NCI-H524 (cell line): ENCODE measurements at regions not wholly inside any gene's neighbourhood (a gene's known extent, or its start where the extent isn't known, plus 50 kb on each side); places are given as distances from the start of the nearest gene placed in this dataset.

Source experiments
- DNase-seq, 2 experiments: peaks; one replicate each; lab custom pipeline; 2025; lab: John Stamatoyannopoulos, UW

DNA sequence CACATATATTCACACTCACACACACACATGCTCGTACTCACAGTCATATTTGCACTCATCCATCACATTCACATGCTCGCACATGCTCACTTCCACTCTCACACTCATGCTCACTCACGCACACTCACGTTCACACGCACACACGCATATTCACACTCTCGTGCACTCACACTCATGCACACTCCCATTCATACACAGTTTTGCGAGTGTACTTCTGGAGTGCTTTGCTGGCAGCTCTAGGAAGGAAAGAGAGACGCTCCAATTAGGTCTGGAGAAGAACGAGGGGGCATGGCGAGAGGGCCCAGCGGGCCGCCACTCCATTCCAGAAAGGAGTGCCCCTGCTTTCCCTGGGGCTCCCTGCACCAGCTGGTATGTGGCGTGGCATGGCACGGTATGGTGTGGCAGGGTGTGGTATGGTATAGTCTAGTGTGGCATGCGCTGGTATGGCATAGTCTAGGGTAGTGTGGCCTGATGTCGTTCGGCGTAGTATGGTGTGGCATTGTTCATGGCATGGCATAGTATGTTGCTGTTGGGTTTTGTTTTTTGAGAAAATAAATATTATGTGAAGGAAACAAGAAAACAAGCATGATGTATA lies 216.8 kb upstream of the CDYL start:
- no peak for DNase-seq

DNA sequence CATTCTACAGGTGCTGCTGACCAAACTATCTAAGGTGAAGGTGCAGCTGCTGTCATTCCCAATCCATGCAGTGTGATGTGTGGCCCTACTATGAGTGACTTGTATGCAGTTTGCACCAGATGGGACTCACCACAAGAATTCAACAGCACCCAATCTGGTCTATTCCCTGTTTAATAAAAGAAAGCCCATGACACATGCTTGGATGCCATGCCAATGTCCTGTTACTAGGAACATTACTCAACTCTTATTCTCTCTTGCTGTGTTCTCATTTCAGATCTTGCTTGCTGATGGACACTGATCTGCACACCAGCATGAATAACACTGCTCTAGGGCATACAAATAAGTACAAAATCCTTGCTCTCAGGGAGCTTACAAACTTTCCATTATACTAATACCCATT lies 221.6 kb upstream of the CDYL start:
- no peak for DNase-seq

DNA sequence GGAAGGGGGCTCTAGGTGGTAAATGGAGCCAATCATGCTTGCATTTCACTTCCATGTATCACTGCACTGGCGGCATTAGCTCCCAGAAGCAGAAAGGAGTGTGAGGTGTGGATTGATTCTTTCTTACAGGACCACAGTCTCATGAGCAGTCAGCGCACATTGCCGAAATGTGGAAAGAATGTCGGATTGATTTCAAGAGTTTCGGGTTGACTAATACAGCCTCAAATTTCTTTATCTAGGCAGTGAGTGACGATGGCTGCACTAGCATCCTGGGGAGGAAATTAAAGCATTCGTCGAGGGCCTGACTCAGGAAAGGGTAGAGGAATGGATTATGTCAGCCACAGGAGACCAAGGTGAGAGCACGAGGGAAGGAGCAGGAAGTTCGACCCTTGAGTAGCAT lies 222.8 kb upstream of the CDYL start:
- DNase-seq: no peak

DNA sequence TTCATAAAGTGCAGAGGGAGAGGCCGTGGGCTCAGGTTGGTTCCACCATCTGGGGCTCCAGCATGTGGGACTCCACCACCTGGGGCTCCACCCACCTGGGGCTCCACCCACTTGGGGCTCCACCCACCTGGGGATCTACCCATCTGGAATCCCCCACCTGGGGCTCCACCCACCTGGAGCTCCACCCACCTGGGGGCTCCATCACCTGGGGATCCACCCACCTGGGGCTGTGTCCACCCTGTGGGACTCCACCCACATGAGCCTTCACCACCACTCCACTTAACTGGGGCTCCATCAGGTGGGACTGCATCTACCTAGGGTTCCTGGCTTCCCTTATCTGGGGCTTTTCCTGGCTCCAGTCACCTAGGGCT lies 226.0 kb upstream of the CDYL start:
- no peak for DNase-seq

DNA sequence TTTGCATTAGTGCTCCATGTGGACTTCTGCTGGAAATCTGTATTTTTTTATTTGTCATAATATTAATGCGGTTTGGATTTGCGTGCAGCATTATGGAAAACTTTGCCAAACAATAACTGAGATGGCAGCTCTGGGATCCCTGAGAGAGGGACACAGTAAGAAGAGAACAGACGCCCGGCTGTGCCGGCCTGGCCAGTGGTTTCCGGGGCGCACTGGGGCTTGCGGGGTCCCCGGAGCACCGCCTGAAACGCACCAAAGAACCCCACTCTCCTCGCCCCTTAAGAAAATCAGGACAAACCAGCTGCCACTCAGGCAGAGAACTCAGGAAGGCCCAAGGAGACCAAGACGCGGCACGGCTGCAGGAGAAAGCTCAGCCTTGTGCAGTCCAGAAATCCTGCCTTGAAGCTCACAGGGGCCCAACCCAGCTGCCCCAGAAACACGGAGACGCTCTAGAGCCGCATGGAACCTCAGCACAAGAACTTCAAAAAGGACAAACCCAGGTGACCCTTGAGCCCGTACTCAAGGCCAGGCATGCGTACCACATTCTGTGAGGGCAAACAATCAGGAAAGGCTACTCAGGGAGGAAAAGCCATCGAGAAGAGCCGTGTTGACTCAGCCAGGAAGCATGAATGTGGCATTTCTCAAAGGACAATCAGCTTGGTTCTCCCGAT lies 226.5 kb upstream of the CDYL start:
- no peak for DNase-seq

DNA sequence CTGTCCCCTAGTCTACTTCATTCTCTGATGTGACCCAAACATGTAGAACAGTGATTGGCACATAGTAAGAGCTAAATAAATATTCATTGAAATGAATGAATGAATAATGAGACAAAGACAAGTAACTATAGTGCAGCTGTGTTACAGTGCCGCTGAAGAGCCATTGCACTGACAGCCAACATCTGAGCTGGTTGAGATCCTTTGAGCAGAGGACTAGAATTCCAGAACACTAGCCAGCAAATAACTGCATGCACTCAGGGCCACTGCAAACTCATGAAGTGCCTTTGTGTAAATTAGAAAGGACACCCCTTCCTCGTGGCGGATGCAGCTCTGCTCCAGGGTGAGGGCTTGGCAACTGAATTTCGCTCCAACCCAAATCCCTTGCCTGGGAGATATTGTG lies 230.3 kb upstream of the CDYL start:
- no peak for DNase-seq

DNA sequence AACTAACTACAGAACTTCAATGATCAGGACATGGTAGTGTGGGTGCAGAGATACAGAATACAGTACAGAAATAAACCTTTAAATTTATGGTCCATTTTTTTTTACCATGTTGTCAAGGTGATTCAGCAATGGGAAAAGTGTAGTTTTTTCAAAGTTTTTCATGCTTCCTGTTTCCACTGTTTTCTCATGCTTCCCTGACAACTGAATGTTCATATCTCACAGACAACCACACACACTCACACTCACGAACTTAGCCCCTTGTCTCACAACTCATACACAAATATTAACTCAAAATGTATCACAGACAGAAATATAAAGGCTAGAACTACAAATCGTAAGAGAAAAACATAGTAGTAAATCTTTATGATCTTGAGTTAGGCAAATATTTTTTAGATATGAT lies 232.6 kb upstream of the CDYL start:
- no peak for DNase-seq

DNA sequence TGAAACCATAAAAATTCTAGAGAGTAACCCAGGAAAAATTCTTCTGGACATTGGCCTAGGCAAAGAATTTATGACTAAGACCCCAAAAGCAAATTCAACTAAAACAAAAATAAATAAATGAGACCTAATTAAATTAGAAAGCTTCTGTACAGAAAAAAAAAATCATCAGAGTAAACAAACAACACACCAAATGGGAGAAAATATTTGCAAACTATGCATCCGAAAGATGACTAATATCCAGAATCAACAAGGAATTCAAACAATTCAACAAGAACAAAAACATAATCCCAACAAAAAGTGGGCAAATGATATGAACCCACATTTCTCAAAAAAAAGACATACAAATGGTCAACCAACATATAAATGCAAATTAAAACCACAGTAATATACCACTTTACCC lies 242.6 kb upstream of the CDYL start:
- DNase-seq: no peak

DNA sequence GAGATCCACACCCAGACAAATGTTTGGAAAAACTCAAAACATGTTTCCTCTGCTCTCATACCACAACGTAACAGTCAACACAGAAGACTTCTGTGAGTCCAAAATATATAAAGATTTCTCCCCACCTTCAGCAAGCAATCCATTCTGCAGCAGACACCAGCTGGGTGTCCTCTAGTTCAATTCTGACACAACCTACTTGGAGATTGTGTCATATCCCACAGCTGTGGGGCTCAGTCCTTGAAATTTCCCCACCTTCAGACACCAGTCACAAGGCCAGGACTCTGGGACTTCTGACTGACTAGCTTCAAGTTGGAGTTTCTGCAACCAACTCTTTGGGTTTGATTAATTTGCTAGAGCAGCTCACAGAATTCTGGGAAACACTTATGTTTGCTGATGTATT lies 244.8 kb upstream of the CDYL start:
- DNase-seq: no peak

DNA sequence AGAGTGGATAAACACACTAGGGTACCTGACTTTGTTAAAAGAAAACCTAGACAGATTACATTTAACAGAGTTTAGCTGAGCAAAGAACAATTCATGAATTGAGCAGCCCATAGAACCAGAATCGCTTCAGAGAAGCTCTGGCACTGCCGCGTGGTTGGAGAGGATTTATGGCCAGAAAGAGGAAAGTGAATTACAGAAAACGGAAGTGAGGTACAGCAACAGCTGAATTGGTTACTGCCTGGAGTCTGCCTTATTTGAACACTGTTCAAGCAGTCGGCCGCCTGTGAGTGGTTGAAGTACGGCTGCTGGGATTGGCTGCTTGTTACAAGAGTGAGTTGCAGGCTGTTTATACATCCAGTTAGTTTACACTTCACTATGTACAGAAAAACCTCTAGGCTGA lies 253.8 kb upstream of the CDYL start:
- DNase-seq: no peak

DNA sequence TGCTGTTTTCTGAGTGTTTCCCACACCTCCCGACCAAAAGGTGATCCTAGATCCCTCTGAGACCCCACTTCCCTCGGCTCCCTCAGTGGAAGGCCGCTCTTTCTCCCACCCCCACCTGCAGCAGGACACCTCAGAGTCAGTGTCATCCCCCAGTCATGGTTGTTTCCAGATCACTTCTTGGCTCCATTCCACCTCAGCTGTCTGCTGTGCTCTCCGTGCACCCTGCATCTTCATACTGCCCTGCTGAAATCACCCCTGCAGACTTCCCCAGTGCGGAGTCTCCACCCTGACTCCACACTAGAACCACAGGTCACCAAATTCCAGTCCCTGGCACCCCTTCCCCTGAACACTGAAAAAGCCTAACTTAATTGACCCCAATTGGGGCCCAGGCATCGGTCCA lies 255.1 kb upstream of the CDYL start:
- DNase-seq: no peak

DNA sequence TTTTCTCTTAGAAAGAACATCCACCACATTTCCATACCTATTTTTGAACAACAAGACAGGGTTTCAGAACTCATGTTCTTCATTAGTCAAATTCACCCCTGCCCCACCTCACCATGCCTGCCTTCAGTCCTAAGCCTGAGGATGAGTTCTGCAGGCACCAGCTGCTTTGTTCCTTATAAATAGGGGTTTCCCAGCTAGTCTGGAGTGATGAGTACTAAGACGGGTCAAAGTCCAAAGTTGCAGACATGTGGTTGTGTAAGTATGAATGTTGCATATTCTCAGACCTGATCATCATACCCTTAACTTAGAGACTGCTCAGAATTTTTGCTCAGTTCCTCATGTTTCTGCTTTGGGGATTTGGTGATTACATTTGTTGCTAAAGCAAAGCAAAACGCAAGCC lies 257.7 kb upstream of the CDYL start:
- DNase-seq: no peak

DNA sequence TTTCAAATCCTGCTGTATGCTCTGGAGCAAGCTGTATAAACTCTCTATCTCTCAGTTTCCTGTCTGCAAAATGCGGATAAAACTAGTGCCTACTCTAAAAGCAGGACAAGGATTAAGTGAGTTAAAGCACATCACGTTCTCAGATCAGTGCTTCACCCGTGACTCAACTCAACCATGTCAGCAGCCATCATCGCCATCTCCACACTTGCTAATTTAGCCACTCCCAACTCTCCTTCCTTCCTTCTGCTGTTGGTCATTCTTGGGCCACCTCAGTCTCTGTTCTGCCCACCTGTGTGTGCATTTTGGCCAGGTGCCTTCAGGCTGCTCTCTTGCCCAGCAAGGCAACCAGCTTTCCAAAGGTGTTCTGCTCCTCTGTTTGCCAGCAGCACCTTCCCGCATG lies 260.0 kb upstream of the CDYL start:
- DNase-seq: no peak

DNA sequence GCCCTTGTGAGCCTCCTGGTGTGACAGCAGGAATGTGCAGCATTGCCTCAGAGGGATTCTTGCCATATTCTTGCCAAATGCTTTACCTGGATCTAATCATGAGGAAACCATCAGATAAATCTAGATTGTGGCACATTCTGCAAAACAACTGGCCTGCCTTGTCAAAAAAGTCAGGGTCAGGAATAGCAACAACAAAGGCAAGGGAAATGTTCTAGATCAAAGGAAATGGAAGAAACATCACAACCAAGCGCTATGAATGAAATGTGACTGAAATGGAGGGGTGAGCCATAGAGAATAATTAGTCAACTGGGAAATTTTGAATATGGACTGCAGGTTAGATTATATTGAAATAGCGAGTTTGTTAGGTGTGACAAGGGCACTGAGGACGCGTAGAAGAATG lies 262.6 kb upstream of the CDYL start:
- DNase-seq: no peak

DNA sequence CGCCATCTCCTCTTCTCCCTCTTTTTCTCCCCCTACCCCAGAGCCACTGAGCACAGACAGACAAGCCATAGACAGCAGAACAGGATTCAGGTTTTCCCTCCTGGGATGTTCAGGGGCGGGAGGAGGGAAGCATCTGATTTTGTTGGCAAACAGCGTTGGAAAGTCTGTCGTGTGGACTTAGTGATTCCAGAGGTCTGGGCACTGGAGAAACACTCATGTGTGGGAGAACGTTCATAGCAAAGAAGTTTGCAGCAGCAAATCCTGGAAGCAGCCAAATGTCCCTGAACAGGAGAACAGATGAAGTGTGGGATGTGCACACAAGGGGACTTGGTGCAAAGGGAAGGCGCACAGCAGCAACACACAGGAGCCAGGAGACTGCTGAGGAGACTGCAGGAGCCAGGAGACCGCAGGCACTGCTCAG lies 264.1 kb upstream of the CDYL start:
- DNase-seq: no peak

DNA sequence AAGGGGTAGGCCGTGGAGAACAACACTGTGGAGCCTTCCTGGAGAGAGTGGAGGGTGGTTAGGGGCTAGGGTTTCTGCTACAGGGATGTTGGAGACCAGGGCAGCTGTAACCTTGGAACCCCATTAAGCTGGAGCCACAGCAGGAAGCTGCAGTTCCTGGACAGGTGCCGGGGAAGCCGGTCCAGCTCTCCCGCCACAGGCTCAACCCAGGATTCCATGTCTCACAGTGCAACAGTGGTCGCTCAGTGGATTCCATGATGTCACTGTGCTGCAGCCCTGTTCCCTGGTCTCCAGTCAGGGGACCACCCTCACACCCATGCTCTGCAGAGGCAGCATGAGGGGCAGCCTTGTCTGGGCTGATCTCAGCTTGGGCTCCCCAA lies 264.6 kb upstream of the CDYL start:
- no peak for DNase-seq

DNA sequence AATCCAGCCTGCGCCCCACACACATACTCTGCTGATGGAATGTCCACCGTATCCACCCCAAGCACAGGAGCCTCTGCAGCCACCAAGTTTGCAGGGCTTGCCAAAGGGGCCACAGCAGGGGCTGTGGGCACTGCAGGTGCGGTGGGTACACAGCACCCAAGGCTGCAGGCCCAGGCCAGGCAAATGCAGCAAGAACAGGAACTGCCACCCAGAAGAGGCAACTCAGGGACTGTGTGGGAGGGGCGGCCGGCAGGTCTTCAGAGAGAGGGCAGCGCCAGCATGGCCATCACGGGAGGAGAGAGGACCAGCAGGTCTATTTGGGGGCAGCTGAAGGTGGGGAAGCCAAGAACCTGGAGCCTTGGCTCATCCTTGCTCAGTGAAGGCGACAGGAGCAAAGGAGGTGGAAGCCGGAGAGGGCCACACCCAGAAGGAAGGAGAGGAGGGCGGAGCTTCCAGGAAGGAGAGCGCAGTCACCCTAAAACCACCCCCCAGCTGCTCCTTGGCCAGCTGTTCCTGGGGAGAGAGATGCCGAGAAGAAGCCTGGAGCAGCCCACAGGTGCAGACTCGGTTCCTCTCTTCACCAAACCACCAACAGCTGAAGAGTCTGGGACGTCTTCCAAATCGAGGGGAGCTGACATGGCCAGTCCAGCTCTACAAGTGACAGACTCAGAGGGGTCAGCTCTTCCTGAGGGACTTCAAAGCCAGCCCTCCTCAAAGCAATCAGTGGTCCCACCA lies 265.1 kb upstream of the CDYL start:
- no peak for DNase-seq

DNA sequence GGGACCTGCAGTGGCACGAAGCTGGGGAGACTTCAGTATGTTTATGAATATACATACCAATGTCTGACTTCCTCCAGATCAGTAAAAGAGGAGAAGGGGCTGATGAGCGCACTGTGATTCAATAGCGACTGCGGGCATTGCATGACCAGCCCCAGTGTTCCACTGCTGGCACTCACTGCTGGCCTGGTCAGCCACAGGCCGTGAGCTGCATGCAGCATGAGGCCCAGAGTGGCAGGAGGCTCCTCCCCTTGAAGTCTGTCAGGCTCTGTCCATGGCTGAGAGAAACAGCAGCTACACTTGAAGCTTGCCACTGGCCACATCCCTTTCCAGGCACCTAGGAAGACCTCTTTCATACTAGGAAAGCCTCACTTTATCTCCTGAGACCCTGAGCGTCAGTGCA lies 265.9 kb upstream of the CDYL start:
- no peak for DNase-seq

DNA sequence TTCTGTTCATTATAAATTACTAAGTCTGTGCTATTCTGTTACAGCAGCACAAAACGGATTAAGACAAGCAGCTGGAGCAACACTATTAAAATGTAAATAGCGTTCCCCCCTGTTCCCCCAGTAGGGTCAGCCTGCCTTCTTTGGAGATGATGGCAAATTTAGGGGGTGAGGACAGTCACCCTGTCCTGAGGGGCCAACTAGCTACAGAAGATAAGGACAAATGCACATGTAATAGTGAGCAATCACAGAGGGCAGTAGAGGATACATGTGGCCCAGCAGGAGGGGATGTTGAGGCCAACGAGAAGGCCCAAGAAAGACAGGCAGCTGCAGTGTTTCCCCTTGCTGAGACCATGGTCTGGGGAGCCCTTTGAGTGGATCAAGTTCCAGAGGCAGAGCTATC lies 266.7 kb upstream of the CDYL start:
- DNase-seq: no peak

DNA sequence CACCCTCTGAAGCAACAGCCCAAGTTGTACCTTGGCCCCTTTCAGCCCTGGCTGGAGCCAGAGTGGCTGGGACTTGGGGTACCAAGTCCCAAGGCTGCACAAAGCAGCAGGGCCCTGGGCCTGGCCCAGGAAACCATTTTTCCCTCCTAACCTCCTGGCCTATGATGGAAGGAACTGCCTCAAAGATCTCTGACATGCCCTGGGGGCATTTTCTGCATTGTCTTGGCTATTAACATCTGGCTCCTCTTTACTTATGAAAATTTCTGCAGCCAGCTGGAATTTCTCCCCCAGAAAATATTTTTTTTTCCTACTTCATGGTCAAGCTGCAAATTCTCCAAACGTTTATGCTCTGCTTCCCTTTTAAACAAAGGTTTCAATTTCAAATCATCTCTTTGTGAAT lies 269.4 kb upstream of the CDYL start:
- DNase-seq: no peak

DNA sequence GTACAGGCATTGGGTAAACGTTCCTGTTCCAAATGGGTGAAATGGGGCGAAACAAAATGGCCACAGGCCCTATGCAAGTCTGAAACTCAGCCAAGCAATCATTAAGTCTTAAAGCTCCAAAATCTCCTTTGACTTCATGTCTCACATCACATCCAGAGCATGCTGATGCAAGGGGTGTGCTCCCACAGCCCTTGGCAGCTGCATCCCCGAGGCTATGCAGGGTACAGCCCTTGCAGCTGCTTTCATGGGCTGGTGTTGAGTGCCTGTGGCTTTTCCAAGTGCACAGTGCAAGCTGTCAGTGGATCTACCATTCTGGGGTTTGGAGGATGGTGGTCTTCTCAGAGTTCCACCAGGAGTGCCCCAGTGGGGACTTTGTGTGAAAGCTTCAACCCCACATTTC lies 270.0 kb upstream of the CDYL start:
- no peak for DNase-seq

DNA sequence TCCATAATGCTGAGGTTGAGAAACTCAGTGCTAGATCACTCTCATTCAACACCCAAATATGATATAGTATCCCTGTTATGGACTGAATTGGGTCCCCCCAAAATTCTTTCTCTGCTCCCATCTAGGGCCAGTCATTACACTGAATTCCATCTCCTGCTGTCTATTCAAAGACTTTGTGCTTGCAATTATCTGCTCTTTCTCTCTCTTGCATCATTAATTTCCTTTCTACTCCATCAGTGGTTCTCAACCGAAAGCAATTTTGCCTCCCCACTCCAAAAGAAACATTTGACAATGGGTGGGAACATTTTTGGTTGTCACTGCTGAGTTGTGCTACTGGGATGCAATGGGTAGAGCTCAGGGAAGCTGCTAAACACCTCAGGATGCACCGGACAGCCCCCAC lies 271.5 kb upstream of the CDYL start:
- DNase-seq: no peak

DNA sequence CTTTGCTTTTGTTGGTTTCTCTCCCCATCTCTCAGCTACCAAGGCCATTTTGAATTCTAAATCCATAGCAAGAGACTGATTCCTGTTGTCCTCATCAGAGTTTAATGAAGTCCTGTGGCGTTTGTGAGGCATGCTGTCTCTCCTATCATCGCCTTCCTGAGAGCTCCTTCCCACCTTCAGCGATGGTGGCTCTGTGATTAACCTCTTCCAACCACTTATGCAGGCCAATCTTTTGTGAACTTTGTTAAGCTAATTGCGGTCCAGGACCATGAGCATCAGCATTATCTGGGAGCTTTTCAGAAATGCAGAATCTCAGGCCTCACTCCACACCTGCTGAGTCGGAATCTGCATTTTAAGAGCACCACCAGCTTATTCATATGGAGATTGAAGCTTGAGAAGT lies 272.5 kb upstream of the CDYL start:
- DNase-seq: no peak

DNA sequence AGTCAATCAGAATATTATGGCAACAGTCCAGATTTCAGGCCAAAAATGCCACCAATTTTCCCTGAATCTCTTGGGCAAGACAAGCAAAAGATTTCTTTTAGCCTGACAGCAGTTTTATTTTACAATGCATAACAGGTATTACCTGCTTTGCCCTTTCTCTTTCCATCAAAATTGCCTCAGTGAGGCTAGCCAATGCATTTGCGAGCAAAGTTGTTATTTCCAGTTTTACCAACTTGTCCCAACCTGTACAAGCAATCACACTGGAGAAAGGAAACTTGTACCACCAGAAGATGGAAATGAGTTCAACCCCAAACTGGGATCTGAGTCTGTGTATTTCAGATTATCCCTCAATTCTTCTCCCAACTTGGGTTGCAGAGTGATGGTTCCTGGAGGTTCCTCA lies 279.9 kb upstream of the CDYL start:
- DNase-seq: no peak
